ENCODE measurements at regions not wholly inside any gene's neighbourhood (a gene's known extent, or its start where the extent isn't known, plus 50 kb on each side); places are given as distances from the start of the nearest gene placed in this dataset.
A peak's percentile ranks its signal among the peaks of the same experiment; 100 is the strongest.

GRCh38 chr6:95795927-95796326 lies 218.6 kb downstream of the MANEA start:
- in situ Hi-C loops (cut with MboI): no loop called here
- Histone ChIP-seq H3K9ac (ENCODE audit: insufficient read depth in 1 of 2, low read depth in 2 of 2, low read length in 2 of 2) (no peak overlapping the region), H4K20me1 (replicated peaks; ENCODE audit: control insufficient read depth, insufficient read depth, low read length) (no peaks in the 10 kb centered on the region), H3K27ac (ENCODE audit: extremely low read depth, low read depth, low read length) (no peak overlapping the region), H3K27me3 (ENCODE audit: control insufficient read depth in 2 of 2, insufficient read depth in 2 of 2, low read length in 2 of 2) (no peaks in the 10 kb centered on the region), H3K9me3 (replicated peaks; ENCODE audit: control insufficient read depth, insufficient read depth, low read depth, low read length) (no peaks in the 10 kb centered on the region), H3K4me3 (no peak overlapping the region), H3K9me1 (ENCODE audit: control insufficient read depth, insufficient read depth, low read length) (no peaks in the 10 kb centered on the region), H3K4me1 (replicated peaks in 1 of 2; ENCODE audit: control insufficient read depth in 2 of 2, insufficient read depth in 2 of 2, low read length in 2 of 2) (no peaks in the 10 kb centered on the region), H2AFZ (ENCODE audit: low read depth, low read length) (no peak overlapping the region), H3K79me2 (ENCODE audit: control insufficient read depth, insufficient read depth, low read length) (no peaks in the 10 kb centered on the region), H3K36me3 (ENCODE audit: control insufficient read depth, insufficient read depth, low read length) (no peaks in the 10 kb centered on the region), H3K4me2 (ENCODE audit: insufficient read depth, low read length) (no peak overlapping the region)
- ATAC-seq (no peak), DNase-seq (ENCODE audit: extremely low read depth in 1 of 4, low spot score in 3 of 4) (no peak), FAIRE-seq (no peak)
- POLR2A ChIA-PET: no interaction called here
- TF ChIP-seq HNRNPUL1 (IDR thresholded peaks at IDR 0.05; ENCODE audit: low read length) (no peak), SREBF1 (IDR thresholded peaks at IDR 0.05; ENCODE audit: borderline replicate concordance, low read depth, low read length) (no peak)
- CTCF ChIA-PET (ENCODE audit: low intra/inter-chr PET ratio): no interaction called here
- intact Hi-C loops (cut with micrococcal nuclease): no loop called here
- BruUV-seq (replicated peaks): no TSS peak

DNA sequence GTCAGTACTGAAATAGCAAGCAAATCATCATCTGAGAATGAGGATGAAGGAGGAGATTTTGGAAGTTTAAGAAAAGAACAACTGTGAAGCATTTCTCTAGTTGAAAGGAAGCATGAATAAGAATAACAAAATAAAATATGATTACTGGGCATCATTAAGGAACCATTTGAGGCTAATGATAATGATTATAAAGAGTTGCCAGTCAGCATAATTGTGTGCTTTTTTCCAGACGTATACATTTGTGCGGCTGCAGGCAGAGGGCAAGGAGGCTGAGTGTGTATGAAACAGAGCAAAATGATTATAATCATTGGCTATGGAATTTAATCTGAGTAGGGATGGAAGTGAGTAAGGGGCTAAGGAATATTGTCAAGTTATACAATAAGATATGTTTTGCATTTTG lies 218.7 kb upstream of the FUT9 start:
- H3K4me2 ChIP-seq (ENCODE audit: insufficient read depth, low read length): no peak overlapping the region
- no TSS peak for BruUV-seq (replicated peaks)
- POLR2A ChIA-PET: no interaction called here
- H3K36me3 ChIP-seq (ENCODE audit: control insufficient read depth, insufficient read depth, low read length): no peaks in the 10 kb centered on the region
- no peak for FAIRE-seq
- WGBS (ENCODE audit: insufficient coverage, low coverage, missing lambda C conversion rate): 0% methylated on average over 2 of the region's 2 CpGs
- no peaks in the 10 kb centered on the region for H3K79me2 ChIP-seq (ENCODE audit: control insufficient read depth, insufficient read depth, low read length)
- TF ChIP-seq USF1 (CRISPR knock-in tag; IDR thresholded peaks at IDR 0.05) (no peak), ZNF3 (CRISPR knock-in tag; IDR thresholded peaks at IDR 0.05) (no peak), PRMT5 (CRISPR knock-in tag; IDR thresholded peaks at IDR 0.05) (no peak), ZNF316 (IDR thresholded peaks at IDR 0.05) (peak; percentile 15; the same call in 1 of the 2 replicates), DMBX1 (CRISPR knock-in tag; IDR thresholded peaks at IDR 0.05; ENCODE audit: borderline replicate concordance) (no peak), E2F1 (CRISPR knock-in tag; IDR thresholded peaks at IDR 0.05) (no peak)
- TF ChIP-seq, protein P1, sequence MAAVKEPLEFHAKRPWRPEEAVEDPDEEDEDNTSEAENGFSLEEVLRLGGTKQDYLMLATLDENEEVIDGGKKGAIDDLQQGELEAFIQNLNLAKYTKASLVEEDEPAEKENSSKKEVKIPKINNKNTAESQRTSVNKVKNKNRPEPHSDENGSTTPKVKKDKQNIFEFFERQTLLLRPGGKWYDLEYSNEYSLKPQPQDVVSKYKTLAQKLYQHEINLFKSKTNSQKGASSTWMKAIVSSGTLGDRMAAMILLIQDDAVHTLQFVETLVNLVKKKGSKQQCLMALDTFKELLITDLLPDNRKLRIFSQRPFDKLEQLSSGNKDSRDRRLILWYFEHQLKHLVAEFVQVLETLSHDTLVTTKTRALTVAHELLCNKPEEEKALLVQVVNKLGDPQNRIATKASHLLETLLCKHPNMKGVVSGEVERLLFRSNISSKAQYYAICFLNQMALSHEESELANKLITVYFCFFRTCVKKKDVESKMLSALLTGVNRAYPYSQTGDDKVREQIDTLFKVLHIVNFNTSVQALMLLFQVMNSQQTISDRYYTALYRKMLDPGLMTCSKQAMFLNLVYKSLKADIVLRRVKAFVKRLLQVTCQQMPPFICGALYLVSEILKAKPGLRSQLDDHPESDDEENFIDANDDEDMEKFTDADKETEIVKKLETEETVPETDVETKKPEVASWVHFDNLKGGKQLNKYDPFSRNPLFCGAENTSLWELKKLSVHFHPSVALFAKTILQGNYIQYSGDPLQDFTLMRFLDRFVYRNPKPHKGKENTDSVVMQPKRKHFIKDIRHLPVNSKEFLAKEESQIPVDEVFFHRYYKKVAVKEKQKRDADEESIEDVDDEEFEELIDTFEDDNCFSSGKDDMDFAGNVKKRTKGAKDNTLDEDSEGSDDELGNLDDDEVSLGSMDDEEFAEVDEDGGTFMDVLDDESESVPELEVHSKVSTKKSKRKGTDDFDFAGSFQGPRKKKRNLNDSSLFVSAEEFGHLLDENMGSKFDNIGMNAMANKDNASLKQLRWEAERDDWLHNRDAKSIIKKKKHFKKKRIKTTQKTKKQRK (IDR thresholded peaks at IDR 0.05; ENCODE audit: borderline replicate concordance, low read depth, low read length): no peak
- no peak overlapping the region for H3K4me3 ChIP-seq
- no peaks in the 10 kb centered on the region for H3K9me3 ChIP-seq (replicated peaks; ENCODE audit: control insufficient read depth, insufficient read depth, low read depth, low read length)
- DNase-seq (ENCODE audit: extremely low read depth in 1 of 4, low spot score in 3 of 4): no peak
- no peak overlapping the region for H2AFZ ChIP-seq (ENCODE audit: low read depth, low read length)
- H4K20me1 ChIP-seq (replicated peaks; ENCODE audit: control insufficient read depth, insufficient read depth, low read length): no peaks in the 10 kb centered on the region
- no peak overlapping the region for H3K9ac ChIP-seq (ENCODE audit: insufficient read depth in 1 of 2, low read depth in 2 of 2, low read length in 2 of 2)
- no peak overlapping the region for H3K27ac ChIP-seq (ENCODE audit: extremely low read depth, low read depth, low read length)
- no peaks in the 10 kb centered on the region for H3K4me1 ChIP-seq (replicated peaks in 1 of 2; ENCODE audit: control insufficient read depth in 2 of 2, insufficient read depth in 2 of 2, low read length in 2 of 2)
- in situ Hi-C loops (cut with MboI) (no loop called here), intact Hi-C loops (cut with micrococcal nuclease) (no loop called here)
- CTCF ChIA-PET (ENCODE audit: low intra/inter-chr PET ratio): no interaction called here
- no peaks in the 10 kb centered on the region for H3K9me1 ChIP-seq (ENCODE audit: control insufficient read depth, insufficient read depth, low read length)
- no peak for ATAC-seq
- no peaks in the 10 kb centered on the region for H3K27me3 ChIP-seq (ENCODE audit: control insufficient read depth in 2 of 2, insufficient read depth in 2 of 2, low read length in 2 of 2)
